ENCODE measurements at regions not wholly inside any gene's neighbourhood (a gene's known extent, or its start where the extent isn't known, plus 50 kb on each side); places are given as distances from the start of the nearest gene placed in this dataset.
A peak's percentile ranks its signal among the peaks of the same experiment; 100 is the strongest.
"Not testable (repeated sequence)": the region's sequence is repeated elsewhere in the genome, so short reads cannot be mapped to it uniquely, and the experiment has no call there.

DNA sequence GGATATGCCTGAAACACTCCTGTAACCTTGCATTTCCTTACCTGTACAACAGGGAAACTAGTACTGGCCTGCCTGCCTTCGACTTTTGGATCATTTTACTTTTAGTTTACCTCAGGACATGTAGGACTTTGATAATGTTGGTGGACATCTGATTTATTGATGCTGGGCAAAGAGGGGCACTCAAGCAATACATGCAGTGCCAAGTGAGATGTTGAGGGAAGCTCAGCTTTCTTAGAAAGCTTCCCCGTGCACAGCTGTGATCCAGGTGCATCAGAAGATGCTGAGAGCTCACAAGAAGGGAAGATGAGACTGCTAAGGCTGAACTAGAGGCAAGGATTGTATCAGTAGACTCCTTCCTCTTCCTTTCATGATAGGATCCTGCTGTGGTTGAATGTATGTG lies 336.2 kb upstream of the NCAM1 start:
- not testable (repeated sequence) for DNase-seq

- no peak for DNase-seq
Measured at GRCh38 chr11:112625814-112626213, 335.4 kb upstream of the NCAM1 start.

GRCh38 chr11:112626731-112627130 lies 334.5 kb upstream of the NCAM1 start:
- DNase-seq = no peak

- peak; percentile 6 for DNase-seq
Measured at GRCh38 chr11:112627588-112628045, 333.6 kb upstream of the NCAM1 start.

DNA sequence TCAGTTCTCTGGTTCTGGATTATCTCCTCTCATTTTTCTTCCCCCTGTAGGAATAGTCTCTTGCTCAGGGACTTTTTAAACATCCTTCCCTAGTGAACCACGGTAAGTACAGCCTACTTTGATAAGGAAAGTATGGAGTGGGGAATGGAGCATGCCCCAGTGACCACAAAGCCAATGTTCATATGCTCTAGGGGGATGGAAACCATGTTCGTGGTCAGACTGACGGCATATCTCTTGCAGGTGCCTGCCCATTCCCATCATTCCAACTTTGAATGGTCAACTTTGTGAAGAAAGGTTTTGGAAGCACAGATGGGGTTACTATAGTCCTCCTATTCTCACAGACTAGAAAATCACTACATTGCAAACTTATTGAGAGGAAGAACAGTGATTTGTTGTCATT lies 332.5 kb upstream of the NCAM1 start:
- DNase-seq = no peak

GRCh38 chr11:112630496-112630895 lies 330.7 kb upstream of the NCAM1 start:
- no peak for DNase-seq

- no peak for DNase-seq
Measured at GRCh38 chr11:112631333-112631732, 329.9 kb upstream of the NCAM1 start.

DNA sequence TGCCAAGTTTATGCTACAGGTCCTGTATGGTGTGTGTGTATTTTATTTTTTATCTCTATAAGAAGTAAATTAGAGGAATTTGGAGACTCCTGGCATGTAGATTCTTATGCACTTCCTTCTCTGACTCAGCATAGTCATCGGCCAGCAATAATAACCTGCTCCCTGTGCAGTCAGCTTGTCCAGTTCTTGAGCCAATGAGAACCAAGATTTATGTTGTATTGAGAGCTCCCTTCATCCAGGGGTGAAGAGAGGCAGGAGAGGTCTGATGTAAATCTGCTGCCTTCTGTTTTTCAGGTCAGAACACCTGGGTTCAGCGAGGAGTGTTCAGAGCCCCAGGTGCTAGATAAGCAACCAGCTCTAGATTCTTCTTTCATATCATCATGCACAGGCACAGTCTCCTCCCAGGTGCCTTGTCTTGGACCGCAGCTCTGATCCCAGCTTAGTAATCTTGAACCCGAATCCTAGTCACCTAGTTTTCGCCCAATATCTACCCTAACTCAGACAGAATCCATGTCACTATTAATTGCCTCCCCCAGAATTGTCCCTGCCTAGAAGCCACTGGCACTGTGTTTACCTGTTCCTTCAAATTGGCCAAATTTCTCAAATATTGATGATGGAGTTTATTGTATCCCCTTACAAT lies 328.2 kb upstream of the NCAM1 start:
- no peak for DNase-seq

DNA sequence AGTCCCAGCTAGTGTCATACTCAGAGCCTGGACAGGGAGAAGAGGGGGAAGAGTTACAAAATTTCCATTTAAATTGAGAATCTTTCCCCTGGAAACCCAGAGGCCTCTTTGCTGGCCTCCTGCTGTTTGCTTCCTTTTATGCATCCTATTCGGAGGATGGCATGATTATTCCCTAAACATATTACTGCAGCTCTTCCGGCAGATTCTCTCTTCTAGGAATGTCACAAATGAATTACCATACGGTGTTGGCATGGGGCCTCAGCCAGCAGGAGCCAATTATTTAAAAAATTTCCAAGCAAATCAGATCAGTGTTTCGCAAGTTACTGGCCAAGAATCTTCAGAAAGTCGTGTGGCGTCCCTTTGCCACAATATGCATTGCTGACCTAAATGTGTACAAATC lies 326.7 kb upstream of the NCAM1 start:
- DNase-seq = no peak

GRCh38 chr11:112634995-112635737 lies 326.1 kb upstream of the NCAM1 start:
- DNase-seq = no peak

- DNase-seq = no peak
Measured at GRCh38 chr11:112637076-112637475, 324.1 kb upstream of the NCAM1 start.

DNA sequence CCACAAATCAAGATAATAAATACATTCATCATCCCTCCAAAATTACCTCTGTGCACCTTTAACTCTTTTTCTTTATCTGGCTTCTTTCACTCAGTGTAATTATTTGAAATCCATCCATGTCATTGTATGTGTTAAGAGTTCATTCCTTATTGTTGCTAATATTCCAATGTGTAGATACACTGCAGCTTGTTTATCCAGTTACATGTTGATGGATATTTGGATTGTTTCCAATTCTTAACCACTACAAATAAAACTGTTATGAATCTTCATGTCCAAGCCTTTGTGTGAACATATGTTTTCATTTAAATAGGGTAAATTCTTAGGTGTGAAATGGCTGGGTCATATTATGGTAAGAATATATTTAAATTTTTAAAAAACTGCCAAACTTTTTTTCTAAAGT lies 323.3 kb upstream of the NCAM1 start:
- DNase-seq = no peak

- DNase-seq = no peak
Measured at GRCh38 chr11:112639469-112639868, 321.8 kb upstream of the NCAM1 start.

GRCh38 chr11:112643416-112643815 lies 317.8 kb upstream of the NCAM1 start:
- DNase-seq = no peak

- no peak for DNase-seq
Measured at GRCh38 chr11:112644410-112645131, 316.6 kb upstream of the NCAM1 start.

- DNase-seq = no peak
Measured at GRCh38 chr11:112649856-112650255, 311.4 kb upstream of the NCAM1 start.

GRCh38 chr11:112650527-112650926 lies 310.7 kb upstream of the NCAM1 start:
- DNase-seq = no peak

- no peak for DNase-seq
Measured at GRCh38 chr11:112651386-112651785, 309.8 kb upstream of the NCAM1 start.

GRCh38 chr11:112652786-112653390 lies 308.3 kb upstream of the NCAM1 start:
- no peak for DNase-seq

GRCh38 chr11:112655371-112655770 lies 305.8 kb upstream of the NCAM1 start:
- DNase-seq = no peak

- no peak for DNase-seq
Measured at GRCh38 chr11:112656772-112657428, 304.3 kb upstream of the NCAM1 start.

DNA sequence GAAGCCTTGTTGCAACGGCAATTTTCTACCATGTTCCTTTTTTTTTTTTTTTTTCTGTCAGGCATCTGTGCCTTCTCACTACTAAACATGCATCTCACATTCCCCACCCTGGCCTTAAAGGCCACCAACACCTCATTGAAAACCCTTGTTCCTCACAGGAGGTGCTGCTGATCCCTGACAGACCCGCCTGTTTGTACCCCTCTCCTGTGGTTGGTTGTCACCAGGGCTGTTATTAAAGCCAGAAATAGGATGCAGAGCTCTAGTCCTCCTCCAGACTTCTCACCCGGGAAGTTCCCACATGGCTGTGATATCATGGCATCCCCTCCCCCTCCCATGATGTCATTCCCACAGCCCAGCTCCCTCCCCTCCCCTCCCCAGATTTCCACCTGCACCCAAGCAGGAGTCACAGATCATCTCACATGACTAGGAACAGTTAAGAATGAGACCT lies 302.8 kb upstream of the NCAM1 start:
- no peak for DNase-seq

DNA sequence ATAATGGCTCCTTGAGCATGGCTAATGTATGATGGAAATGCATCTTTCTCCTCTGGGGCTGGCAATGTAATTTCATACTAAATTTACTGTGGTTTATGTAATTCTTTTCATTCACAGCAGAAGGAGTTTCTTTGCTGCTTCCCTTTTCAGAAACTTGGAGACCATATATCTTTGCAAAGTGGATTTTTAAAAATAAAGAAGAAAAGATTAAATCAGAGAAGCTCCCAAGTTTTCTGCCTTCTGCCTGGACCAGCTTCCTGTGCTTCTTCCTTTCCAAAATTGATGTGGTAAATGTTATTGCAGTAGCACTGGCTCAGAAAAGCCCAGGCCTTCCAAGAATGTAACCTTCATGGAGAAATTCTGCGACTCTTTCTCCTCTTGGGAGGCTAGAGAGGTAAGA lies 300.1 kb upstream of the NCAM1 start:
- no peak for DNase-seq
